HG02763 (cell line): ENCODE measurements at regions not wholly inside any gene's neighbourhood (a gene's known extent, or its start where the extent isn't known, plus 50 kb on each side); places are given as distances from the start of the nearest gene placed in this dataset.
A peak's percentile ranks its signal among the peaks of the same experiment; 100 is the strongest.

Source experiments
- ATAC-seq: cut with Tn5 transposase; IDR thresholded peaks from one replicate; pipeline ENCODE4 v1.9.1; 2021; ENCODE audit warnings: mild to moderate bottlenecking, moderate library complexity; ENCODE audit not compliant: unreplicated experiment

- ATAC-seq, result no peak
These were observed 310.2 kb downstream of the ARL6IP6 start for GRCh38 chr2:153028626-153029025.

GRCh38 chr2:153027533-153027932 is 309.1 kb downstream of the ARL6IP6 start:
- ATAC-seq, result no peak

GRCh38 chr2:153020201-153020600 is 301.8 kb downstream of the ARL6IP6 start:
- no peak for ATAC-seq

GRCh38 chr2:153005071-153005730 is 286.8 kb downstream of the ARL6IP6 start:
- no peak for ATAC-seq

GRCh38 chr2:153004627-153005026 is 286.2 kb downstream of the ARL6IP6 start:
- ATAC-seq, result no peak

- no peak for ATAC-seq
These were observed 255.7 kb downstream of the ARL6IP6 start for GRCh38 chr2:152974146-152974545.

GRCh38 chr2:152971685-152972084 is 253.3 kb downstream of the ARL6IP6 start:
- no peak for ATAC-seq

- ATAC-seq, result no peak
These were observed 244.0 kb downstream of the ARL6IP6 start for GRCh38 chr2:152962446-152962845.

GRCh38 chr2:152961351-152961750 is 242.9 kb downstream of the ARL6IP6 start:
- ATAC-seq, result no peak

GRCh38 chr2:152950126-152950525 is 231.7 kb downstream of the ARL6IP6 start:
- ATAC-seq, result no peak

GRCh38 chr2:152944099-152944498 is 225.7 kb downstream of the ARL6IP6 start:
- no peak for ATAC-seq

- ATAC-seq, result no peak
These were observed 224.6 kb downstream of the ARL6IP6 start for GRCh38 chr2:152942940-152943440.

GRCh38 chr2:152930501-152930900 is 212.1 kb downstream of the ARL6IP6 start:
- no peak for ATAC-seq

GRCh38 chr2:152929628-152930027 is 211.2 kb downstream of the ARL6IP6 start:
- no peak for ATAC-seq

- ATAC-seq, result peak; percentile 79
These were observed 207.4 kb downstream of the ARL6IP6 start for GRCh38 chr2:152925547-152926448.

GRCh38 chr2:152924722-152925121 is 206.3 kb downstream of the ARL6IP6 start:
- no peak for ATAC-seq

GRCh38 chr2:152924219-152924618 is 205.8 kb downstream of the ARL6IP6 start:
- no peak for ATAC-seq

GRCh38 chr2:152920846-152921245 is 202.4 kb downstream of the ARL6IP6 start:
- ATAC-seq, result no peak

GRCh38 chr2:152910970-152911369 is 192.6 kb downstream of the ARL6IP6 start:
- no peak for ATAC-seq

- ATAC-seq, result no peak
These were observed 188.6 kb downstream of the ARL6IP6 start for GRCh38 chr2:152907046-152907445.

- no peak for ATAC-seq
These were observed 175.6 kb downstream of the ARL6IP6 start for GRCh38 chr2:152894051-152894450.

- ATAC-seq, result no peak
These were observed 172.3 kb downstream of the ARL6IP6 start for GRCh38 chr2:152890736-152891135.
